ACC112 (cell line): ENCODE measurements at regions not wholly inside any gene's neighbourhood (a gene's known extent, or its start where the extent isn't known, plus 50 kb on each side); places are given as distances from the start of the nearest gene placed in this dataset.
A peak's percentile ranks its signal among the peaks of the same experiment; 100 is the strongest.

Experiments used
- H2AFZ ChIP-seq: fragments of 200-600 bp; sonication (generic); one replicate; pipeline ENCODE4 v1.6.0; 2017; ENCODE audit warnings: antibody characterized with exemption, low read length; ENCODE audit not compliant: unreplicated experiment
- H3K27ac ChIP-seq: fragments of 200-600 bp; sonication (generic); 2 replicates; pipeline ENCODE4 v1.5.1; 2014; ENCODE audit warnings: low read depth, mild to moderate bottlenecking, antibody characterized with exemption, low read length, moderate library complexity
- H3K27me3 ChIP-seq: fragments of 200-600 bp; sonication (generic); 2 replicates; pipeline ENCODE4 v1.6.1; 2014; ENCODE audit warnings: mild to moderate bottlenecking, antibody characterized with exemption, low read length, moderate library complexity, mixed read lengths; ENCODE audit not compliant: insufficient read depth
- H3K36me3 ChIP-seq: fragments of 200-600 bp; sonication (generic); 2 replicates; pipeline ENCODE4 v1.6.1; 2016; ENCODE audit warnings: mild to moderate bottlenecking, antibody characterized with exemption, low read length, moderate library complexity, mixed read lengths; ENCODE audit not compliant: insufficient read depth
- H3K4me1 ChIP-seq: fragments of 200-600 bp; sonication (generic); one replicate; pipeline ENCODE4 v1.6.1; 2016; ENCODE audit warnings: low read length, mixed read lengths; ENCODE audit not compliant: insufficient read depth, unreplicated experiment, control insufficient read depth
- H3K4me3 ChIP-seq: fragments of 200-600 bp; sonication (generic); 2 replicates; pipeline ENCODE4 v1.5.1; 2014; ENCODE audit warnings: mild to moderate bottlenecking, low read depth, low read length
- H3K79me2 ChIP-seq: fragments of 200-600 bp; sonication (generic); one replicate; pipeline ENCODE4 v1.6.0; 2016; ENCODE audit warnings: low read length; ENCODE audit not compliant: control insufficient read depth, unreplicated experiment, insufficient read depth

- peak overlapping the region; percentile 35 for H2AFZ ChIP-seq
- peaks cover 16% of the 10 kb centered on the region for H3K4me1 ChIP-seq
- H3K79me2 ChIP-seq = no peaks in the 10 kb centered on the region
- no peaks in the 10 kb centered on the region for H3K27me3 ChIP-seq
- peak overlapping the region; percentile 90 for H3K27ac ChIP-seq
- no peaks in the 10 kb centered on the region for H3K36me3 ChIP-seq
- H3K4me3 ChIP-seq = peak overlapping the region; percentile 27; the same call in 1 of the 2 replicates
These were observed 218.3 kb downstream of the SOX9 start for GRCh38 chr17:72338847-72339790.

GRCh38 chr17:72340836-72341235 is 220.0 kb downstream of the SOX9 start:
- H3K79me2 ChIP-seq = no peaks in the 10 kb centered on the region
- peaks cover 16% of the 10 kb centered on the region for H3K4me1 ChIP-seq
- H3K4me3 ChIP-seq = no peak overlapping the region
- no peaks in the 10 kb centered on the region for H3K36me3 ChIP-seq
- no peak overlapping the region for H2AFZ ChIP-seq
- no peak overlapping the region for H3K27ac ChIP-seq
- no peaks in the 10 kb centered on the region for H3K27me3 ChIP-seq

GRCh38 chr17:72342061-72342460 is 221.2 kb downstream of the SOX9 start:
- Histone ChIP-seq H2AFZ (no peak overlapping the region), H3K27ac (no peak overlapping the region), H3K36me3 (no peaks in the 10 kb centered on the region), H3K4me1 (peaks cover 16% of the 10 kb centered on the region), H3K27me3 (no peaks in the 10 kb centered on the region), H3K4me3 (no peak overlapping the region), H3K79me2 (no peaks in the 10 kb centered on the region)

GRCh38 chr17:72342627-72343527 is 222.1 kb downstream of the SOX9 start:
- Histone ChIP-seq H2AFZ (no peak overlapping the region), H3K27me3 (no peaks in the 10 kb centered on the region)

GRCh38 chr17:72343911-72344310 is 223.1 kb downstream of the SOX9 start:
- H3K27ac ChIP-seq = no peak overlapping the region
- H3K27me3 ChIP-seq = no peaks in the 10 kb centered on the region
- H2AFZ ChIP-seq = no peak overlapping the region
- H3K36me3 ChIP-seq = no peaks in the 10 kb centered on the region
- H3K79me2 ChIP-seq = no peaks in the 10 kb centered on the region
- H3K4me3 ChIP-seq = no peak overlapping the region
- peaks cover 8% of the 10 kb centered on the region for H3K4me1 ChIP-seq

More at GRCh38 chr17:72342627-72343527, 222.1 kb downstream of the SOX9 start:
- Histone ChIP-seq H3K4me3 (no peak overlapping the region), H3K4me1 (peaks cover 16% of the 10 kb centered on the region), H3K79me2 (no peaks in the 10 kb centered on the region), H3K36me3 (no peaks in the 10 kb centered on the region), H3K27ac (no peak overlapping the region)

- Histone ChIP-seq H3K27ac (no peak overlapping the region), H3K36me3 (no peaks in the 10 kb centered on the region), H3K4me3 (no peak overlapping the region), H3K4me1 (peaks cover under 1% of the 10 kb centered on the region), H3K27me3 (no peaks in the 10 kb centered on the region), H2AFZ (no peak overlapping the region), H3K79me2 (no peaks in the 10 kb centered on the region)
These were observed 223.8 kb downstream of the SOX9 start for GRCh38 chr17:72344613-72345012.

- Histone ChIP-seq H2AFZ (no peak overlapping the region), H3K27me3 (no peaks in the 10 kb centered on the region), H3K79me2 (no peaks in the 10 kb centered on the region), H3K27ac (no peak overlapping the region), H3K4me1 (no peaks in the 10 kb centered on the region), H3K36me3 (no peaks in the 10 kb centered on the region), H3K4me3 (no peak overlapping the region)
These were observed 224.3 kb downstream of the SOX9 start for GRCh38 chr17:72345088-72345487.

- Histone ChIP-seq H2AFZ (no peak overlapping the region), H3K4me1 (no peaks in the 10 kb centered on the region), H3K27me3 (no peaks in the 10 kb centered on the region), H3K27ac (no peak overlapping the region), H3K79me2 (no peaks in the 10 kb centered on the region), H3K4me3 (no peak overlapping the region), H3K36me3 (no peaks in the 10 kb centered on the region)
These were observed 224.7 kb downstream of the SOX9 start for GRCh38 chr17:72345536-72345935.

GRCh38 chr17:72346306-72346705 is 225.5 kb downstream of the SOX9 start:
- H3K27ac ChIP-seq = no peak overlapping the region
- H3K27me3 ChIP-seq = no peaks in the 10 kb centered on the region
- H3K4me3 ChIP-seq = no peak overlapping the region
- H3K36me3 ChIP-seq = no peaks in the 10 kb centered on the region
- H2AFZ ChIP-seq = no peak overlapping the region
- no peaks in the 10 kb centered on the region for H3K4me1 ChIP-seq
- H3K79me2 ChIP-seq = no peaks in the 10 kb centered on the region

- Histone ChIP-seq H3K27me3 (no peaks in the 10 kb centered on the region), H3K4me3 (no peak overlapping the region), H3K79me2 (no peaks in the 10 kb centered on the region), H3K36me3 (no peaks in the 10 kb centered on the region), H2AFZ (no peak overlapping the region), H3K4me1 (no peaks in the 10 kb centered on the region), H3K27ac (no peak overlapping the region)
These were observed 228.2 kb downstream of the SOX9 start for GRCh38 chr17:72349011-72349410.
